GM20431 (cell line): ENCODE measurements at regions not wholly inside any gene's neighbourhood (a gene's known extent, or its start where the extent isn't known, plus 50 kb on each side); places are given as distances from the start of the nearest gene placed in this dataset.
"Not testable (repeated sequence)": the region's sequence is repeated elsewhere in the genome, so short reads cannot be mapped to it uniquely, and the experiment has no call there.

ENCODE experiments used
- in situ Hi-C: fragments of 300-500 bp; cut with MseI, MboI; formaldehyde crosslinking; loops from one replicate; pipeline ENCODE4 v1.15.0; 2020; ENCODE audit warnings: low sequenced_read_pairs; ENCODE audit not compliant: unreplicated experiment

- in situ Hi-C loops, result no loop called here
Observed at GRCh38 chr9:28487561-28487960, 914.3 kb upstream of the C9orf72 start.

GRCh38 chr9:28491121-28491520, 917.8 kb upstream of the C9orf72 start:
- in situ Hi-C loops, result no loop called here

- in situ Hi-C loops, result not testable (repeated sequence)
Observed at GRCh38 chr9:28498168-28498567, 924.9 kb upstream of the C9orf72 start.

- in situ Hi-C loops, result no loop called here
Observed at GRCh38 chr9:28502189-28502588, 928.9 kb upstream of the C9orf72 start.

GRCh38 chr9:28502741-28503140, 929.5 kb upstream of the C9orf72 start:
- in situ Hi-C loops, result no loop called here

GRCh38 chr9:28503573-28503972, 930.3 kb upstream of the C9orf72 start:
- in situ Hi-C loops, result no loop called here

GRCh38 chr9:28518439-28518838, 945.2 kb upstream of the C9orf72 start:
- in situ Hi-C loops, result no loop called here

GRCh38 chr9:28524309-28524708, 951.0 kb upstream of the C9orf72 start:
- in situ Hi-C loops, result not testable (repeated sequence)

- in situ Hi-C loops, result no loop called here
Observed at GRCh38 chr9:28528049-28528448, 954.8 kb upstream of the C9orf72 start.

GRCh38 chr9:28538132-28538531, 964.9 kb upstream of the C9orf72 start:
- in situ Hi-C loops, result no loop called here

- in situ Hi-C loops, result no loop called here
Observed at GRCh38 chr9:28539434-28540070, 966.3 kb upstream of the C9orf72 start.

- in situ Hi-C loops, result no loop called here
Observed at GRCh38 chr9:28542928-28543327, 969.6 kb upstream of the C9orf72 start.

GRCh38 chr9:28547527-28547926, 974.2 kb upstream of the C9orf72 start:
- in situ Hi-C loops, result no loop called here

- in situ Hi-C loops, result no loop called here
Observed at GRCh38 chr9:28563291-28563934, 990.1 kb upstream of the C9orf72 start.

GRCh38 chr9:28583832-28584231, 1010.6 kb upstream of the C9orf72 start:
- in situ Hi-C loops, result no loop called here

- in situ Hi-C loops, result no loop called here
Observed at GRCh38 chr9:28584542-28584941, 1011.3 kb upstream of the C9orf72 start.

- in situ Hi-C loops, result no loop called here
Observed at GRCh38 chr9:28587052-28587451, 1013.8 kb upstream of the C9orf72 start.

GRCh38 chr9:28598408-28598807, 1025.1 kb upstream of the C9orf72 start:
- in situ Hi-C loops, result no loop called here

GRCh38 chr9:28600226-28600625, 1026.9 kb upstream of the C9orf72 start:
- in situ Hi-C loops, result no loop called here

- in situ Hi-C loops, result no loop called here
Observed at GRCh38 chr9:28607843-28608242, 1034.6 kb upstream of the C9orf72 start.

- in situ Hi-C loops, result no loop called here
Observed at GRCh38 chr9:28610339-28610738, 1037.1 kb upstream of the C9orf72 start.

GRCh38 chr9:28616310-28616709, 1043.0 kb upstream of the C9orf72 start:
- in situ Hi-C loops, result no loop called here
